CD1c-positive myeloid dendritic cell (primary cell): ENCODE measurements at regions not wholly inside any gene's neighbourhood (a gene's known extent, or its start where the extent isn't known, plus 50 kb on each side); places are given as distances from the start of the nearest gene placed in this dataset.

Experiments
- DNase-seq: peaks from one replicate; pipeline ENCODE4 v3.0.0-alpha.2; 2016; ENCODE audit errors: extremely low spot score

DNA sequence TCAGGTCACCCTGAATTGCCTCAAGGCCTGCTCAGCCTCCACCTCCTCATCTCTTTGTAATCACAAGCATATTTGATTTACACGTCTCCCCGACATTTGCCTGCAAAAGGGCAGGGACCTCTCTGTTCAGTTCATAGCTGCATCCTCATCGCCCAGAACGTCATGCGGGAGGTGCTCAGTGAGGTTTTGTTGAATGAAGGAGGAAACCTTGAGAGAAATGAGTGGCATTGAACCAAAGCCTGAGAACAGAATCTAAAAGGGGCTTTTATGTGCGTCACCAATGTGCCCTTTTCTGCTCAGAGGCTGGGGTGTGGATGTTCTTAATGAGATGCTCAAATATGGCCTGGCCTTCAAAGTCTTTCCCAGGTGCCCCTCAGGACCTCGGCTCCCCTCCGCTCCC lies 50.0 kb upstream of the LHX5 start:
- DNase-seq, result no peak
